Neural crest cell (in vitro differentiated cells): ENCODE measurements at regions not wholly inside any gene's neighbourhood (a gene's known extent, or its start where the extent isn't known, plus 50 kb on each side); places are given as distances from the start of the nearest gene placed in this dataset.

ENCODE experiments used
- DNase-seq: peaks from one replicate; pipeline ENCODE4 v3.0.0; 2021; ENCODE audit warnings: low read depth, mixed read lengths, low spot score
- H3K27ac Mint-ChIP-seq: one replicate; pipeline ENCODE4 v1.8.0; 2021; ENCODE audit warnings: mild to moderate bottlenecking, mixed read lengths; ENCODE audit not compliant: unreplicated experiment
- H3K27me3 Mint-ChIP-seq: 2 replicates; pipeline ENCODE4 v1.8.0; 2021; ENCODE audit warnings: low read depth, mild to moderate bottlenecking, mixed read lengths
- H3K36me3 Mint-ChIP-seq: 2 replicates; pipeline ENCODE4 v1.8.0; 2021; ENCODE audit warnings: low read depth, mild to moderate bottlenecking, mixed read lengths
- H3K4me1 Mint-ChIP-seq: 2 replicates; pipeline ENCODE4 v1.8.0; 2021; ENCODE audit warnings: mixed read lengths
- H3K4me3 Mint-ChIP-seq: one replicate; pipeline ENCODE4 v1.8.0; 2021; ENCODE audit warnings: mild to moderate bottlenecking, mixed read lengths
- H3K9me3 Mint-ChIP-seq: 2 replicates; pipeline ENCODE4 v1.8.0; 2021; ENCODE audit warnings: mixed read lengths
- TF ChIP-seq, protein P1 (sequence below): fragments of 200-600 bp; sonication (generic); conservative IDR thresholded peaks from 2 replicates; pipeline ENCODE4 v1.5.0; 2021; ENCODE audit warnings: antibody characterized with exemption, mild to moderate bottlenecking

DNA sequence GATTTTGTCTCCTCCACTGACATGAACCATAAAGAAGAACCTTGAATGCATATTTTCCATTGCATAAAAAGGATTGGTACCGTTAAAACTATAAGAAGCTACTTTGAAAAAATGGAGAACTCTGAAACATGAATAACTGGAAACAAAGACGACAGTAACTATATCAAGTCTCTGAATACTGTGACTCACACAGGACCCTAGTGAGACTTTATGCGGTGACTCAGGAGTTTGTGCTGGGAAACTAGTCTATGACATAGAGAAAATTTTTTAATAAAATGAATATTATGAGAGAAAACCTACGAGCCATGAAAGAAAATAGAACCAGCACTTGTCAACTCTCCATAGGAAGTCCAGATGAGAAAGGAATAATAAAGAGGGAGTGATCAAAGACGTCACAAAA, 339.9 kb upstream of the ADARB2 start:
- H3K4me1 Mint-ChIP-seq, result peaks cover 7% of the 10 kb centered on the region
- TF ChIP-seq, protein P1, sequence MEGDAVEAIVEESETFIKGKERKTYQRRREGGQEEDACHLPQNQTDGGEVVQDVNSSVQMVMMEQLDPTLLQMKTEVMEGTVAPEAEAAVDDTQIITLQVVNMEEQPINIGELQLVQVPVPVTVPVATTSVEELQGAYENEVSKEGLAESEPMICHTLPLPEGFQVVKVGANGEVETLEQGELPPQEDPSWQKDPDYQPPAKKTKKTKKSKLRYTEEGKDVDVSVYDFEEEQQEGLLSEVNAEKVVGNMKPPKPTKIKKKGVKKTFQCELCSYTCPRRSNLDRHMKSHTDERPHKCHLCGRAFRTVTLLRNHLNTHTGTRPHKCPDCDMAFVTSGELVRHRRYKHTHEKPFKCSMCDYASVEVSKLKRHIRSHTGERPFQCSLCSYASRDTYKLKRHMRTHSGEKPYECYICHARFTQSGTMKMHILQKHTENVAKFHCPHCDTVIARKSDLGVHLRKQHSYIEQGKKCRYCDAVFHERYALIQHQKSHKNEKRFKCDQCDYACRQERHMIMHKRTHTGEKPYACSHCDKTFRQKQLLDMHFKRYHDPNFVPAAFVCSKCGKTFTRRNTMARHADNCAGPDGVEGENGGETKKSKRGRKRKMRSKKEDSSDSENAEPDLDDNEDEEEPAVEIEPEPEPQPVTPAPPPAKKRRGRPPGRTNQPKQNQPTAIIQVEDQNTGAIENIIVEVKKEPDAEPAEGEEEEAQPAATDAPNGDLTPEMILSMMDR, result no peak
- H3K9me3 Mint-ChIP-seq, result no peaks in the 10 kb centered on the region
- no peaks in the 10 kb centered on the region for H3K36me3 Mint-ChIP-seq
- no peaks in the 10 kb centered on the region for H3K27me3 Mint-ChIP-seq
- no peak overlapping the region for H3K27ac Mint-ChIP-seq
- H3K4me3 Mint-ChIP-seq, result no peak overlapping the region
- DNase-seq, result no peak

DNA sequence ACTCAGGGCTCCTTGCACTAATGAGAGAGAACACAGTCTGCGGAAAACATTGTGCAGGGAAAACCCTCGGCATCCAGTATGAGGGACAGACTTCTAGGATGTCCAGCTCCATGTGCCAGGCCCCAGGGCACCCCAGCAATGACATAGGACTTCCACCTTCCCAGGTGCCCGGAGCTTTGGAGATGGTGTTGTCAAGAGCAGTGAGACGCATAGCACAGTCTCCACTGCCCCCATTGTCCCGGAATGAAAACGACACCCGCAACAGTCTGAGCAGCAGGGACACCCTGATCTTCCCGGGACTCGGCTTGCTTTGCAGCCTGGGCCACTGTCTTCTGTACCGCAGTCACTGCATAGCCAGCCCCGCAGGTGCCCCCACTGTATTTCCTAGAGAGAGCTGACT, 339.2 kb upstream of the ADARB2 start:
- TF ChIP-seq, protein P1, result no peak
- Mint-ChIP-seq H3K4me3 (no peak overlapping the region), H3K27me3 (no peaks in the 10 kb centered on the region), H3K36me3 (no peaks in the 10 kb centered on the region), H3K4me1 (peaks cover 7% of the 10 kb centered on the region), H3K9me3 (no peaks in the 10 kb centered on the region), H3K27ac (no peak overlapping the region)
- DNase-seq, result no peak

DNA sequence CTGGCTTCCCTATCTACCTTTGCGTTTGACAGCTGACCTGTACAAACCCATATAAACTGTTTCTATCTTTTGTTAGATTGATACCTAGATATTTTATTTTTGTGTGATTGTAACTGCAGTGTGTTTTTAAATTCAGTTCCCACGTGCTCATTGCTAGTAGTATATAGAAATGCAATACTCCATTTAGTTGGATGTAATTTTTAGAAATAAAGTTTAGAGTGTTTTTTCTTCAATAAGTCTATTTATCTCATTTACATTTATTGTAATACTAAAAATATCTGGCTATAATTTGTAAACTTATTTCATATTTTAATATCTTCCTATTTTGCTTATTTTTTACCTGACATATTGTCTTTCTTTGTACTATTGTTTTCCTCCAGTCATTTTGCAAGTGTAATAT, 329.7 kb upstream of the ADARB2 start:
- H3K36me3 Mint-ChIP-seq, result peaks cover 5% of the 10 kb centered on the region
- peaks cover 10% of the 10 kb centered on the region for H3K9me3 Mint-ChIP-seq
- H3K4me3 Mint-ChIP-seq, result no peak overlapping the region
- H3K4me1 Mint-ChIP-seq, result no peaks in the 10 kb centered on the region
- H3K27ac Mint-ChIP-seq, result no peak overlapping the region
- DNase-seq, result no peak
- TF ChIP-seq, protein P1, result no peak
- no peaks in the 10 kb centered on the region for H3K27me3 Mint-ChIP-seq

DNA sequence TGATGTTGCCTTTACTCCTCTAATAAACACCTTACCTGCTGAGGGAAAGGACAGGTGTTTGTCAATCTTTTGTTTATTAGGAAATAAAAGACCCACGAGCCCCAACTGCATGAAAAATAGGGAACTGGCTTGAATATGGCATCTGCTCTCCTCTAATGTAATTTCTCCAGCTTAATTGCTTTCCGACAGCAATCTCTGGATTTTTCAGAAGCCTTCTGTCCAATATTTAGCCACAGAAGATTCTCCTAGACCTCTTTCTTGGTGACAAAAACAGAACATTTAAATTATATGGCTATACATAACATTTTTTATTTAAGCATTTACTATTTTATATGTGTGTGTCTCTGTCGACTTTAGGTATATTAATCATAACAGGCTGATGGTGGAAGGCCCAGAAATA, 317.4 kb upstream of the ADARB2 start:
- peaks cover 6% of the 10 kb centered on the region for H3K4me1 Mint-ChIP-seq
- H3K4me3 Mint-ChIP-seq, result no peak overlapping the region
- H3K36me3 Mint-ChIP-seq, result no peaks in the 10 kb centered on the region
- H3K9me3 Mint-ChIP-seq, result peaks cover 8% of the 10 kb centered on the region
- no peak for DNase-seq
- TF ChIP-seq, protein P1, result no peak
- no peak overlapping the region for H3K27ac Mint-ChIP-seq
- no peaks in the 10 kb centered on the region for H3K27me3 Mint-ChIP-seq

DNA sequence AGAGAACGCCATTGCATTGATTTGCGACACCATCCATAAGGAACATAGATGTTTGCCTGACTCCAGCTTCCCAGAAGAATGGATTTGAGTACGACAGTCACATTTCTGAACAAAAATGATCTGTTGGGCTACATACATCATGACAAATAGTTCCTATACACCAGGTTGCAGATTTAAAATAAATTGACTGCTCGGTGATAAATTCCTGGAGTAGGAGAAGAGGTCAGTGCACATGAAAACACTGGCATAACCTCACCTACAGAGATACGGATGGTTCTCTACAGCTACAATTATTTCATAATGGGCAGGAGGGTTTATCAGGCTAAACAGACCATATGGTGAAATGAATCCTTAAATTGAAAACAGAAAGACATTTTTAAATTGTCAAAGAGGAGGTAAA, 316.5 kb upstream of the ADARB2 start:
- Mint-ChIP-seq H3K27me3 (no peaks in the 10 kb centered on the region), H3K4me3 (no peak overlapping the region), H3K9me3 (peaks cover 11% of the 10 kb centered on the region), H3K36me3 (no peaks in the 10 kb centered on the region), H3K27ac (no peak overlapping the region), H3K4me1 (no peaks in the 10 kb centered on the region)
- no peak for DNase-seq
- TF ChIP-seq, protein P1, result no peak

DNA sequence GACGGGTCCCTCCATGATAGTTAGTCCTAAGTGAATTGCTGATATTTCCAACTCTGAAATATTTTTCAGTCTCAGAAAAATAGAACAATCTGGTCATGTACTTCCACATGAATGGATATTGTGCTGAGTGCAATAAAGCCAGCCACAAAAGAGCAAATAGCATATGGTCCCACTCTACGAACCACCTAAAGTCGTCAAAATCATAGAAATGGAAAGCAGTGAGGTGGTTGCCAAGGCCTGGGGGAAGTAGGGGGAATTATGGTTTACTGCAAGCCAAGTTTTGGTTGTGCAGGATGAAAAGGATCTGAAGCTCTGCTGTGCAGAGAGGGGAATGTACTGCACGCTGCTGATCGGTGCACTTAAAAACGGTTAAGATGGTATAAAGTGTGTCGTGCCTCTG, 313.8 kb upstream of the ADARB2 start:
- no peak for DNase-seq
- H3K4me3 Mint-ChIP-seq, result no peak overlapping the region
- no peak overlapping the region for H3K27ac Mint-ChIP-seq
- no peaks in the 10 kb centered on the region for H3K27me3 Mint-ChIP-seq
- TF ChIP-seq, protein P1, result no peak
- H3K9me3 Mint-ChIP-seq, result peaks cover 15% of the 10 kb centered on the region
- H3K4me1 Mint-ChIP-seq, result no peaks in the 10 kb centered on the region
- H3K36me3 Mint-ChIP-seq, result no peaks in the 10 kb centered on the region
